PC-3 (cell line): ENCODE measurements at regions not wholly inside any gene's neighbourhood (a gene's known extent, or its start where the extent isn't known, plus 50 kb on each side); places are given as distances from the start of the nearest gene placed in this dataset.

Experiments used
- ATAC-seq: fragments of 200-7000 bp; cut with Tn5 transposase; 2 replicates; pipeline ENCODE4 v1.9.1; 2020; ENCODE audit warnings: mild to moderate bottlenecking, moderate library complexity
- BruUV-seq: library from RNA; stranded (reverse); fragments of 400-500 nt; replicated peaks from 2 replicates; lab custom pipeline; 2021; lab: Mats Ljungman, UMichigan
- CTCF ChIA-PET: fragments of 300-600 bp; sonication (Branson Sonifier 250); formaldehyde crosslinking; loops from one replicate; lab custom pipeline; 2022; ENCODE audit warnings: antibody characterized with exemption; lab: Charles Lee
- POLR2A ChIA-PET: fragments of 300-600 bp; sonication (Branson Sonifier 250); formaldehyde crosslinking; loops from one replicate; lab custom pipeline; 2022; ENCODE audit warnings: antibody characterized with exemption; ENCODE audit not compliant: unreplicated experiment; lab: Charles Lee
- DNase-seq: peaks from one replicate; pipeline ENCODE4 v3.0.0-alpha.2; 2015
- H2AFZ ChIP-seq: fragments of 300-600 bp; sonication (generic); 2 replicates; pipeline ENCODE4 v1.6.0; 2016; ENCODE audit warnings: antibody characterized with exemption, low read length
- H3F3A ChIP-seq: fragments of 300-600 bp; sonication (generic); one replicate; pipeline ENCODE4 v1.6.0; 2017; ENCODE audit warnings: antibody characterized with exemption, low read length, control low read depth, mild to moderate bottlenecking; ENCODE audit not compliant: unreplicated experiment
- H3K27ac ChIP-seq: fragments of 300-600 bp; sonication (generic); 2 replicates; pipeline ENCODE4 v1.5.1; 2016; ENCODE audit warnings: mild to moderate bottlenecking, low read length
- H3K27me3 ChIP-seq: fragments of 300-600 bp; sonication (generic); 2 replicates; pipeline ENCODE4 v1.6.1; 2016; ENCODE audit warnings: low read length, mixed read lengths
- H3K36me3 ChIP-seq: fragments of 300-600 bp; sonication (generic); 2 replicates; pipeline ENCODE4 v1.6.1; 2016; ENCODE audit warnings: low read depth, mixed run types, low read length, mixed read lengths
- H3K4me1 ChIP-seq: fragments of 300-600 bp; sonication (generic); 2 replicates; pipeline ENCODE4 v1.5.1; 2016; ENCODE audit warnings: low read length; ENCODE audit not compliant: insufficient read depth
- H3K4me2 ChIP-seq: fragments of 300-600 bp; sonication (generic); 2 replicates; pipeline ENCODE4 v1.6.0; 2016; ENCODE audit warnings: low read length
- H3K4me3 ChIP-seq: fragments of 300-600 bp; sonication (generic); 2 replicates; pipeline ENCODE4 v1.5.1; 2016; ENCODE audit warnings: mild to moderate bottlenecking, low read length, mixed read lengths
- H3K79me2 ChIP-seq: fragments of 300-600 bp; sonication (generic); 2 replicates; pipeline ENCODE4 v1.6.1; 2017; ENCODE audit warnings: low read length, mixed read lengths
- H3K9ac ChIP-seq: fragments of 300-600 bp; sonication (generic); 2 replicates; pipeline ENCODE4 v1.6.0; 2016; ENCODE audit warnings: mild to moderate bottlenecking, low read length
- H3K9me2 ChIP-seq: fragments of 300-600 bp; sonication (generic); replicated peaks from 2 replicates; pipeline ENCODE4 v1.6.1; 2016; ENCODE audit warnings: mixed run types, low read length, mixed read lengths
- H3K9me3 ChIP-seq: fragments of 300-600 bp; sonication (generic); 2 replicates; pipeline ENCODE4 v1.6.1; 2016; ENCODE audit warnings: low read length, mixed read lengths
- H4K20me1 ChIP-seq: fragments of 300-600 bp; sonication (generic); 2 replicates; pipeline ENCODE4 v1.6.1; 2016; ENCODE audit warnings: low read length, mixed read lengths
- EZH2 ChIP-seq: fragments of 300-600 bp; sonication (generic); IDR thresholded peaks from one replicate; pipeline ENCODE4 v1.6.1; 2017; ENCODE audit warnings: antibody characterized with exemption, mild to moderate bottlenecking, low read length; ENCODE audit not compliant: unreplicated experiment
- EZH2phosphoT487 ChIP-seq: fragments of 300-600 bp; sonication (generic); IDR thresholded peaks from 2 replicates; pipeline ENCODE4 v1.6.1; 2018; ENCODE audit warnings: mild to moderate bottlenecking, antibody characterized with exemption, low read length, borderline replicate concordance
- intact Hi-C: fragments of 100-400 bp; cut with micrococcal nuclease; formaldehyde crosslinking; loops from 2 replicates; pipeline ENCODE4 v1.9.0; 2023
- TF ChIP-seq, protein P1 (sequence below): fragments of 300-600 bp; sonication (generic); conservative IDR thresholded peaks from 2 replicates; pipeline ENCODE4 v1.5.1; 2017; ENCODE audit warnings: antibody characterized with exemption, low read depth, mild to moderate bottlenecking, low read length

DNA sequence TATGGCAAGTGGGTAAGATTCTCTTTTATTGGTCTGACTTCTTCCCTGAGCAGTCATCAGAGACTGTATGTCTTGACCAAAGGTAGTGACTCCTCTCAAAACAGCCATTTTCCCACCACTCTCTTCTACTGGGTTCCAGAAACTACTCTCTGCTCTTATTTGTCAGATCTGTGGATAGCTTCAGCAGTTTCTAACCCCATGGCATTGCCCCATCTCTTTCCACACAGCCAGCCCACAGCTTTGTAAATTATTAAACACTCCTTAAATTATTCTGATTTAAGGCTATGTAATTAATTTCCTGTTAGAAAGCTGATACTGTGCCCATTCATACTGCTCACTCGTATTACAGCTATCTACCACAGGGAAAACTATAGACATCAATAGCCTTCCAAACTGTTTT lies 138.4 kb upstream of the CNR1 start:
- Histone ChIP-seq H3K9me2 (no peaks in the 10 kb centered on the region), H4K20me1 (no peaks in the 10 kb centered on the region), H2AFZ (no peak overlapping the region), H3K4me1 (no peaks in the 10 kb centered on the region), H3K79me2 (no peaks in the 10 kb centered on the region), H3K27ac (no peak overlapping the region), H3K4me3 (no peak overlapping the region), H3K27me3 (0 out of 2 replicates have a peak, but pooled peaks cover 3% of the 10 kb centered on the region), H3F3A (no peaks in the 10 kb centered on the region), H3K9me3 (no peaks in the 10 kb centered on the region), H3K4me2 (no peak overlapping the region), H3K9ac (no peak overlapping the region), H3K36me3 (no peaks in the 10 kb centered on the region)
- ChIA-PET CTCF (no interaction called here), POLR2A (no interaction called here)
- DNase-seq (no peak), ATAC-seq (no peak)
- TF ChIP-seq, protein P1, sequence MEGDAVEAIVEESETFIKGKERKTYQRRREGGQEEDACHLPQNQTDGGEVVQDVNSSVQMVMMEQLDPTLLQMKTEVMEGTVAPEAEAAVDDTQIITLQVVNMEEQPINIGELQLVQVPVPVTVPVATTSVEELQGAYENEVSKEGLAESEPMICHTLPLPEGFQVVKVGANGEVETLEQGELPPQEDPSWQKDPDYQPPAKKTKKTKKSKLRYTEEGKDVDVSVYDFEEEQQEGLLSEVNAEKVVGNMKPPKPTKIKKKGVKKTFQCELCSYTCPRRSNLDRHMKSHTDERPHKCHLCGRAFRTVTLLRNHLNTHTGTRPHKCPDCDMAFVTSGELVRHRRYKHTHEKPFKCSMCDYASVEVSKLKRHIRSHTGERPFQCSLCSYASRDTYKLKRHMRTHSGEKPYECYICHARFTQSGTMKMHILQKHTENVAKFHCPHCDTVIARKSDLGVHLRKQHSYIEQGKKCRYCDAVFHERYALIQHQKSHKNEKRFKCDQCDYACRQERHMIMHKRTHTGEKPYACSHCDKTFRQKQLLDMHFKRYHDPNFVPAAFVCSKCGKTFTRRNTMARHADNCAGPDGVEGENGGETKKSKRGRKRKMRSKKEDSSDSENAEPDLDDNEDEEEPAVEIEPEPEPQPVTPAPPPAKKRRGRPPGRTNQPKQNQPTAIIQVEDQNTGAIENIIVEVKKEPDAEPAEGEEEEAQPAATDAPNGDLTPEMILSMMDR = no peak
- no peak for TF ChIP-seq EZH2
- TF ChIP-seq EZH2phosphoT487 = no peak
- intact Hi-C loops = no loop called here
- BruUV-seq = no TSS peak

DNA sequence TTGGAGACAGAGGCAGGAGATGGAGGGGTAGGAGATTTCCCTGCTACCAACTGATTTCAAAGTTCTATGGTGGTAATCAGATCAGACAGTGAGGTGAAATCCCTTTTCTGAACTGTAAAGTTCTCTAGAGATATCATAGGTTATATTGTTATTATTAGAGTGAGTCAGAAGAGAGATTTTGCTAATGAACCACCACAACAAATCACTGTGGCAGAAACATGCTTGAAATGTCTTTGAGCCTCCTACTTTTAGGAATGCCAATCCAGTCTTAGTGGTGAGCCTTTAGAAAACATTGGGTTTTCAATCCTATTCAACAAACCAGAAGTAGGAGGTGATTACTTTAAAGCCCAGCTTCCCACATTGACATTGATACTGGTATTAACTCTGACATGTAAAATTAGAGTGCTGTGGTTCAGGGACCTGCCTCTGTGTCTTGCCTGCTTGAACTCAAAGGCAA lies 136.7 kb upstream of the CNR1 start:
- no peaks in the 10 kb centered on the region for H3K4me1 ChIP-seq
- H3K9me3 ChIP-seq = no peaks in the 10 kb centered on the region
- H3K27me3 ChIP-seq = peaks cover 18% of the 10 kb centered on the region
- no peaks in the 10 kb centered on the region for H3K36me3 ChIP-seq
- no peaks in the 10 kb centered on the region for H3F3A ChIP-seq
- TF ChIP-seq EZH2phosphoT487 = no peak
- no peak for TF ChIP-seq EZH2
- TF ChIP-seq, protein P1 = no peak
- ChIA-PET CTCF (no interaction called here), POLR2A (interaction anchor here (0.5 kb wide), 1 partner anchor 711 kb away, joined by 3 read pairs; no protein-coding TSS in a partner anchor)
- no peak overlapping the region for H2AFZ ChIP-seq
- no peaks in the 10 kb centered on the region for H3K9me2 ChIP-seq
- intact Hi-C loops = no loop called here
- DNase-seq (no peak), ATAC-seq (no peak)
- H3K4me2 ChIP-seq = no peak overlapping the region
- H4K20me1 ChIP-seq = no peaks in the 10 kb centered on the region
- H3K9ac ChIP-seq = no peak overlapping the region
- no peaks in the 10 kb centered on the region for H3K79me2 ChIP-seq
- no TSS peak for BruUV-seq
- H3K4me3 ChIP-seq = no peak overlapping the region
- H3K27ac ChIP-seq = no peak overlapping the region

DNA sequence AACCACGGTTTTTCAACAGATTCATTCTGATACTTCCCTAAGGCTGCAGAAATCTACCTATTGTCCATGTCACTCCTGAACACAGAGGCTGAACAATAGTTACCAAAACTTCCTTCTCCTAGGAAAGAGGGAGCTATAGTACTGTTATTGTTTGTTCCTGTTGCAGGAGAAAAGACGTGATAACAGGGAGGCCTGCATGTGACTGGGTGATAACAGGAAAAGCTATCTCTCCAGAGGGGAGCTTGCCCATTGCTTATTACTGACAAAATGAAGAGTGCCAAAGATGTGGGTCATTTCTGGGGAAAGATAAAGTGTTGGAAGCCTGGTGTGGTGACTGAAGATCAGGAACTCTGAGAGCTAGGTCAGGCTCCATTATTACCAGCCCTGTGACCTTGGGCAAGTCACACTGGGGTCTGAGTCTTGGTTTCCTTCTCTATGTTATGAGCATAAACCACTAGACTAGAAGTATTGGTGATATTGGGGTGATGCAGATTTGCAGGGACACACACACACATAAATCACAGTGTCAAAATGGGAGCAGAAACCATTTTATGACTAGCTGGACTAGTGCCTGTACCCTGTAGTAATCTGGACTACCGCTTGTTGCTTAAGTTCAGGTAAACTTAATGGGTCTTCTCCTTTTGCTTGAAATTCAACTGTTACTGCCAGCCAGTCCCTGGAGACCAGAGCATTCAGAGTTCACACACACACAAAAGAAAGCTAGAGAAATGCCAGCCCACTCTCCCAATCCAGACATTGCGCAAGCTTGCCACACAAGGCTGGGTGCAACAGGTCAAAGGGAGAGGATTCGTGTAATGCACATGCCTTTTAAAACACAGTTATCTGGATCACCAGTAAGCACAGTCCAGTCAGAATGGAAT lies 136.0 kb upstream of the CNR1 start:
- no peak overlapping the region for H3K4me3 ChIP-seq
- H3K9me3 ChIP-seq = no peaks in the 10 kb centered on the region
- no TSS peak for BruUV-seq
- no peaks in the 10 kb centered on the region for H3K4me1 ChIP-seq
- intact Hi-C loops = no loop called here
- H3K9me2 ChIP-seq = no peaks in the 10 kb centered on the region
- no peaks in the 10 kb centered on the region for H3F3A ChIP-seq
- no peaks in the 10 kb centered on the region for H4K20me1 ChIP-seq
- H3K27me3 ChIP-seq = peaks cover 23% of the 10 kb centered on the region
- no peak overlapping the region for H3K4me2 ChIP-seq
- TF ChIP-seq, protein P1 = no peak
- no peak for TF ChIP-seq EZH2phosphoT487
- no peak for TF ChIP-seq EZH2
- no peak overlapping the region for H3K27ac ChIP-seq
- no peak for ATAC-seq
- H2AFZ ChIP-seq = no peak overlapping the region
- no peak overlapping the region for H3K9ac ChIP-seq
- POLR2A ChIA-PET = interaction anchor here (0.5 kb wide), 1 partner anchor 710 kb away, joined by 3 read pairs; no protein-coding TSS in a partner anchor
- no peak for DNase-seq
- no peaks in the 10 kb centered on the region for H3K79me2 ChIP-seq
- no peaks in the 10 kb centered on the region for H3K36me3 ChIP-seq
- CTCF ChIA-PET = no interaction called here
